GM12801 (cell line): ENCODE measurements at regions not wholly inside any gene's neighbourhood (a gene's known extent, or its start where the extent isn't known, plus 50 kb on each side); places are given as distances from the start of the nearest gene placed in this dataset.

Source experiments
- TF ChIP-seq, protein P1 (sequence below): IDR thresholded peaks from one replicate; pipeline ENCODE4 v1.5.1; 2011; ENCODE audit warnings: control low read depth; ENCODE audit not compliant: insufficient read length; ENCODE audit errors: extremely low read depth

DNA sequence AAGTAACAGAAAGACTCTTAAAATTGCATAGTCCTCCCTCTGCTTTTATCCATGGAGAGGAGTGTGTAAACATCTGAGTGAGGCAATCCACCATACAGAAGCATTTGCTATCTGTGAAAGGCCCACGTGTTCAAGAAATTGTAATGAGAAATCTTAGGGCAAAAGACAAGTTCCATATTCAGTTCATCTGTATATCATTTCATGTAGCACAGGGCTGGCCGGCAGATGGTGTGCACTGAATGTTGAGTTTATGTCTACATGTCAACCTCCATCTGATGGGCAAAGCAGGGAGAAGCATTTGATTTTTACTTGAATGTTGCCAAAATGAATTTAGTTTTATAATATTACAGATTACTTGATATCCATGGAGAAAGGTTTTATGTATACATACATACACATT, 179.5 kb upstream of the RAD23B start:
- TF ChIP-seq, protein P1, sequence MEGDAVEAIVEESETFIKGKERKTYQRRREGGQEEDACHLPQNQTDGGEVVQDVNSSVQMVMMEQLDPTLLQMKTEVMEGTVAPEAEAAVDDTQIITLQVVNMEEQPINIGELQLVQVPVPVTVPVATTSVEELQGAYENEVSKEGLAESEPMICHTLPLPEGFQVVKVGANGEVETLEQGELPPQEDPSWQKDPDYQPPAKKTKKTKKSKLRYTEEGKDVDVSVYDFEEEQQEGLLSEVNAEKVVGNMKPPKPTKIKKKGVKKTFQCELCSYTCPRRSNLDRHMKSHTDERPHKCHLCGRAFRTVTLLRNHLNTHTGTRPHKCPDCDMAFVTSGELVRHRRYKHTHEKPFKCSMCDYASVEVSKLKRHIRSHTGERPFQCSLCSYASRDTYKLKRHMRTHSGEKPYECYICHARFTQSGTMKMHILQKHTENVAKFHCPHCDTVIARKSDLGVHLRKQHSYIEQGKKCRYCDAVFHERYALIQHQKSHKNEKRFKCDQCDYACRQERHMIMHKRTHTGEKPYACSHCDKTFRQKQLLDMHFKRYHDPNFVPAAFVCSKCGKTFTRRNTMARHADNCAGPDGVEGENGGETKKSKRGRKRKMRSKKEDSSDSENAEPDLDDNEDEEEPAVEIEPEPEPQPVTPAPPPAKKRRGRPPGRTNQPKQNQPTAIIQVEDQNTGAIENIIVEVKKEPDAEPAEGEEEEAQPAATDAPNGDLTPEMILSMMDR: no peak

DNA sequence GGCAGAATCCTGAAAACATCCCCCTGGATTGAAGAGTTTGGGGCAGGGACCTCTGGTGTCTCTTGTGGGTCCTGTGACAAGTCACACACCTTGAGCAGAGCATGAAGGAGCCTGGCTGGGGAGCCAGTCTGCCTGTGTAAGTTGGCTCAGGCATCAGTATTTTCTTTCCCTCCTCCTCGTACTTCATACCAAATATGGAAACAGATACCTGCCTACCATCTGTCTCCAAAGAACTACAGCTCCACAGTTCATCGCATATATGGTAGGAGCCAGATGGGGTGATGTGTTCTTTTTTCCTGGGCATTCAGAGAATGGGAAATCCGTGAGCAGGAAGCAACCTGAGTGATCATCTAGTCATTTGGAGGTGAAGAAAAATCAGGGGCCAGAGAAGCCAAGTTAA, 177.3 kb upstream of the RAD23B start:
- TF ChIP-seq, protein P1: no peak

DNA sequence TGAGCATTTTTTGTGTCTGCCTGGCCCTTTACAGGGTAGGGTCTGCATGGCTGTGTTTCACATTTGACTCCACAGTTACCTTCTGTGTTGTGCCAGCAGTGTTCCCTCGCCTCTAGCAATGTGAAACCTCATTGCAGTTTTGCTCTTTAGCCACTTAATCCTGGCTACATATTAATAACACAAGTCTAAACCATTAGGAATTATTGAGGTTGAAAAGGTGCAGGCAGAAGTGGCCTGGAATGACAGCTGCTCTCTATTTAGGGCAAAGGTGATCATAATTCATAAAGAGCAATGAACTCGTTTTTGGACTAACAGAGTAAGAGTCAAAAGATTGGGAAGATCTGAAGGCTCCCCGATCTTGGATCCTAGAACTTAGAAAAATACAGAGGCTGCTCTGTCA, 176.7 kb upstream of the RAD23B start:
- TF ChIP-seq, protein P1: no peak

DNA sequence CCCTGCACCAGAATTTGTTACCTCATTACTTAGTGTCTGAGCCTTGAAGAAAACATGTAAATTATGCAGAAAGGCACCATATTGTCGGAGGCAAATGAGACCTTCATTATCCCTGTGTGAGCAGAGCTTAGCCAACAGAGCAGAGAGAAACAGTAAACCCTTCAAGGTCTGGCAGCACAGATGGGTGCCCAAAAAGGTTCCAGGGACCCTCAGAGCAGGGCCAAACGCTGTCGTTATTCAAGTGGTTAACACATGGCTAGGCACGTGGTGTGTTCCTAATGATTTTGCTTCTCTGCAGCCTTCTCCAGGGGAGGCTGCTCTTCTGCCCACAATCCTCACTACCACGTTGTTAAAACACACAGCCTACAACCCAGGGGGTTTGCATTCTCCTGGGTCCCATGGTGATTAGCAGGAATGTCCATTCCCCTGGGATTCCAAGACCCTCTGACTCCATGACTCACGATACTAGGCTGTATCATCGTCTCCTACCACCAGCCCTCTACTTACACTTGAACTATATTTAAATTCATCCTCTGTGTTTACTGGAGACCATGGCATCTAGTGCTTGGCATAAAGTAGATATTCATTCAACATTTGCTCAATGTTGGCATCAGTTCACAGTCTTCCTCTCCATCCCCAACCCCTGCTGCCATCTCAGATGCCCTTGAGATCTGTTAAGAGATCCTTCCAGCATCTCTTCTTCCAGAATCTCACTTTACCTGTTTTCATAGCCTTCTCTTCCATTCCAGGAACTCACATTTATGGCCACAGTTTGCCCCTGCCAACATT, 174.5 kb upstream of the RAD23B start:
- TF ChIP-seq, protein P1: no peak

DNA sequence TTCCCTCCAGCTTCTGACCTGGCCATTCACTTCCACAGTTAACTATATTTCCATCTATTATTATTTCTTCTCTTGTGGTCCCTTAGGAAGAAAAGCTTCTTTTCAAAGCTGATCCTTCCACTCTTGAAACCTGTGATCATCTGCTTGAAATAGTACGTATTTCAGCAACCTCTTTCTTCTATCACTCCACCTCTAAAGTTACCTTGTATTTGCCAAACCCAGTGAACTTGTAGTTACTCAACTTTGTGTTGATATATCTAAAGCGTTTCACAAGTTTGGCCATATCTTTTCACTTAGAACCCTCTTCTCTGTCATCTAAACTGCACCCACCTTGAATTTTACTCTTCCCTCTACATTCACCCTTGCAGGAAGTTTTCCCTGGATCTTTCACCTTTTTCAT, 173.8 kb upstream of the RAD23B start:
- TF ChIP-seq, protein P1: no peak

DNA sequence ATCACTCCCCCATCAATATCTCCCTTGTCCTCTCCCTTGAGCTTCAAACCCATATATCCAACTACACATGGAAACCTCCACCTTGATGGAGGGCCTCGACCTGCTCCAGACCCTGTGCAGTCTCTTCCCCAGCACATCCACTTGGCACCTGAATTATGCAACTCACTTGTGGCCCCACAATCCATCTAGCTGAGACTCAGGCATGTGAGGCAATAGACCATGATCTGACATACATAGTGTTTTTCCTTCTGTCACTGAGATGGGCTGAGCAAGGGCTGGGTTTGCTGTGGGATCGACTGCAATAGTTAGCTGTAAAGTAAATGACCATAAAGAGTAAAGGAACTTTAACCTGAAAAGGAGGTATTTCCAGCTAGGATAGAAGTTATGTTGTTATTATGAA, 172.9 kb upstream of the RAD23B start:
- TF ChIP-seq, protein P1: no peak

DNA sequence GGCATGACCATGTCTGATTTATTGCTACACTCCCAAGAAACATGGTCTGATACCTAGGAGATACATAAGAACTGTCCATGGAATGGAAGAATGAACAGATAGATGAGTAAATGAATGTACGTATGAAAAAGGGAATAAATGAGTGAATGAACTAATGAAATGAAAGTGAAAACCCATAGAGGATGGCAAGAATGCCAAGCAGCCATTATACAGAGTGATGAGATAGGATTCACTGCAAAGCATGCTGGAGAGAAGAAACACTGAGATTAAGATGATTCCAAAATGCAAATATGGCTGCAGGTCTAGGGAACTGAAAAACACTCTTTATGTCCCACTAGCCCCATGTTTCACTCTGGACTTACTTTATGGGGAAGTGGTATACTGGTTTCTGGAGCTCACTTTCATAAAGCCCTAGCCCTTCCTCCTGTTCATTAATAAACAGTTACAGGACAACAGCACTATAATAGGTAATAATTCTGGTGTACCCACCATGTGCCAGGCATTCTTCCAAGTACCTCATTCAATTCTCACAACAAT, 170.3 kb upstream of the RAD23B start:
- TF ChIP-seq, protein P1: no peak
